ENCODE measurements at regions not wholly inside any gene's neighbourhood (a gene's known extent, or its start where the extent isn't known, plus 50 kb on each side); places are given as distances from the start of the nearest gene placed in this dataset.

DNA sequence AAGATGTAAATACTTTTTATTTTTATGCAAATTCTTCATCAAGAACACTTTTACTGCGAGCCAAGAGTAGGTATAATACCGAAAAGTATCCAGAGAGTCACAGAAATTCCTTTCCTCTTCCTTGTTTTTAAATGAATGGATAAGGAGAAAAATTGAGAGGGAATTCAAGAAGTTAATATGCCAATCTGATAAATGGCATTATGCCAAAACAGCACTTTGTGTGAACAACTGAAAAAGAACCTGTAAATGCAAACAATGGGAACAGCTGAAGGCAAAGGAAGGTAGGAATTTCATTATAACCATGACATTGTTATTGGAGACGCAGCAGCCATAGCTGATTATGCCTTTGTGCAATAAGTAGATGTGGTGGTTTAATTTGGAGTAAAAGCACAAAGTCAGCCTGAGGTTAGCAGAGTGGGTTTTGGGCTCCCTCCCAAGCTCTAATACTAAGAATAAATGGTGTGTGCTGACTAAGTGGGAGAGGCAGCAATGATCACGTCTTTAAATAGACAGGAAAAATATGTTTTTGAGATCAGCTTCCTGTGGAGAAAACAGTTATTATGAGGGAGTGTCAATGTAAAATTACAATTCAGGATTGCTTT lies 209.8 kb upstream of the NDST4 start:
- H3K4me1 ChIP-seq (ENCODE audit: control insufficient read depth, insufficient read depth, low read length): no peaks in the 10 kb centered on the region
- H3K27me3 ChIP-seq (ENCODE audit: control insufficient read depth, insufficient read depth, low read length, poor library complexity, severe bottlenecking): no peaks in the 10 kb centered on the region
- H3K27ac ChIP-seq (ENCODE audit: insufficient read depth, low read depth, low read length, poor library complexity, severe bottlenecking): no peak overlapping the region
- no peak overlapping the region for H3K4me3 ChIP-seq (ENCODE audit: insufficient read depth, low read depth, low read length)
- no peaks in the 10 kb centered on the region for H3K36me3 ChIP-seq (ENCODE audit: control insufficient read depth, insufficient read depth, low read length)
- WGBS, 2 experiments: 86 to 100% methylated on average over 3 to 4 of the region's 4 CpGs
- no peaks in the 10 kb centered on the region for H3K9me3 ChIP-seq (ENCODE audit: control insufficient read depth, low read length)

DNA sequence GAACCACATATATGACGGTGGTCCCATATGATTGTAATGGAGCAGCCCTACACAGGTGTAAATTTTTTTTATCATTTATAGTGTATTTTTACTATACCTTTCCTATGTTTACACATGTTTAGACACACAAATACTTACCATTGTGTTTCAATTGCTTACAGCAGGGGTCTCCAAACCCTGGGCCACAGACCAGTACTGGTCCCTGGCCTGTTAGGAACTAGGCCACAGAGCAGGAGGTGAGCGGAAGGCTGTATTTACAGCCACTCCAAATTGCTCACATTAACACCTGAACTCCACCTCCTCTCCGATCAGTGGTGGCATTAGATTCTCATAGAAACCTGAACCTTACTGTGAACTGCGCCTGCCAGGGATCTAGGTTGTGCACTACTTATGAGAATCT lies 201.8 kb upstream of the NDST4 start:
- 93 to 96% methylated on average over 3 to 4 of the region's 4 CpGs for WGBS, 2 experiments
- Histone ChIP-seq H3K27ac (ENCODE audit: insufficient read depth, low read depth, low read length, poor library complexity, severe bottlenecking) (no peak overlapping the region), H3K27me3 (ENCODE audit: control insufficient read depth, insufficient read depth, low read length, poor library complexity, severe bottlenecking) (no peaks in the 10 kb centered on the region), H3K9me3 (ENCODE audit: control insufficient read depth, low read length) (no peaks in the 10 kb centered on the region), H3K4me1 (ENCODE audit: control insufficient read depth, insufficient read depth, low read length) (no peaks in the 10 kb centered on the region), H3K4me3 (ENCODE audit: insufficient read depth, low read depth, low read length) (no peak overlapping the region), H3K36me3 (ENCODE audit: control insufficient read depth, insufficient read depth, low read length) (no peaks in the 10 kb centered on the region)

DNA sequence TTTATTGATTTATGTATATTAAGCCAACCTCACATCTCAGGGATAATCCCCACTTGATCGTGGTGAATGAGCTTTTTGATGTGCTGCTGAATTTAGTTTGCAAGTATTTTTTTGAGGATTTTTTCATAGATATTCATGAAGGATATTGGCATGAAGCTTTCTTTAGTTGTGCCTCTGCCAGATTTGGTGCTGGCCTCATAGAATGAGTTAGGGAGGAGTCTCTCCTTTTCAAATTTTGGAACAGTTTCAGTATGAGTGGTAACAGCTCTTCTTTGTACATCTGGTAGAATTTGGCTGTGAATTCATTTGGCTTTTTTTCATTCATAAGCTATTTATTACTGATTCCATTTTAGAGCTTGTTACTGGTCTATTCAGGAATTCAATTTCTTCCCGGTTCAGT lies 197.2 kb upstream of the NDST4 start:
- H3K4me3 ChIP-seq (ENCODE audit: insufficient read depth, low read depth, low read length): no peak overlapping the region
- H3K4me1 ChIP-seq (ENCODE audit: control insufficient read depth, insufficient read depth, low read length): no peaks in the 10 kb centered on the region
- no peaks in the 10 kb centered on the region for H3K36me3 ChIP-seq (ENCODE audit: control insufficient read depth, insufficient read depth, low read length)
- H3K27me3 ChIP-seq (ENCODE audit: control insufficient read depth, insufficient read depth, low read length, poor library complexity, severe bottlenecking): no peaks in the 10 kb centered on the region
- no peaks in the 10 kb centered on the region for H3K9me3 ChIP-seq (ENCODE audit: control insufficient read depth, low read length)
- no peak overlapping the region for H3K27ac ChIP-seq (ENCODE audit: insufficient read depth, low read depth, low read length, poor library complexity, severe bottlenecking)
- 85 to 96% methylated on average over 2 of the region's 2 CpGs for WGBS, 2 experiments

DNA sequence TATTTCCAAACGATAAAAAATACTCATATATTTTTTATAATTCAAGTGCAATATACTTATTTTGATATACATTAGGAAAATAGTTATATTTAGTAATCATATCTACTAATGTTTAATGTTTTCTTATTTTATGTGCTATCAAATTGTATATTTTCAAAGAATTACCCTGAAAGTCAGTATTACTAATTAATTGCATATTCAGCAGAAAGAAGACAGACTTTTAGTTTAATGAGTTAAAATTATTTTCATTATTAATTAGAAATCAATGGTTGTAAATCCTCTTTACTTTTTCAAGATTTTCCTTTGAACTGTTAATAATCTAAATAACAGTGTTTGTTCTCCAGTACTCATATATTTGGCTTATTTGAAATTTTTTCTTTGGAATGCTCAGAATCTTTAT lies 181.3 kb upstream of the NDST4 start:
- WGBS, 2 experiments: no CpG with 5 or more reads among the region's 1 CpG

DNA sequence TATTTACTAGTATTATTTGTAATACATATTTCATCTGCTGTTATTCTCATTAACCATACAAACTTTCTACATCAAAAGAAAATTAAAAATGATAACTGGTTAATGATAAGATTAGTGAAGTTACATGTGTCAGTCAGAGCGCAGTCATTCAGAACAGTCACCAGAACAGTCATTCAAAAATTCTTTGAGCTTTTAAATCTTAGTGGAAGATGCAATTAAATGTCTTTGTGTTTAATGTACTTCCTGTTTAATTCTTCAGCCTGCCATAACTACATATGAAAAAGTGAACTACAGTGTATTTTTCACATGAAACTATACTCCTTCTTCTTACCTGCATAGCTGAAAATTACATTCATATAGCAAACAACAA lies 179.7 kb upstream of the NDST4 start:
- no peaks in the 10 kb centered on the region for H3K4me1 ChIP-seq (ENCODE audit: control insufficient read depth, insufficient read depth, low read length)
- no peaks in the 10 kb centered on the region for H3K36me3 ChIP-seq (ENCODE audit: control insufficient read depth, insufficient read depth, low read length)
- WGBS, 2 experiments: 92 to 100% methylated on average over 1 of the region's 1 CpG
- H3K27me3 ChIP-seq (ENCODE audit: control insufficient read depth, insufficient read depth, low read length, poor library complexity, severe bottlenecking): no peaks in the 10 kb centered on the region
- H3K9me3 ChIP-seq (ENCODE audit: control insufficient read depth, low read length): no peaks in the 10 kb centered on the region
- H3K4me3 ChIP-seq (ENCODE audit: insufficient read depth, low read depth, low read length): no peak overlapping the region
- no peak overlapping the region for H3K27ac ChIP-seq (ENCODE audit: insufficient read depth, low read depth, low read length, poor library complexity, severe bottlenecking)

More for the DNA sequence above, 181.3 kb upstream of the NDST4 start:
- no peak overlapping the region for H3K4me3 ChIP-seq (ENCODE audit: insufficient read depth, low read depth, low read length)
- H3K9me3 ChIP-seq (ENCODE audit: control insufficient read depth, low read length): no peaks in the 10 kb centered on the region
- H3K27ac ChIP-seq (ENCODE audit: insufficient read depth, low read depth, low read length, poor library complexity, severe bottlenecking): no peak overlapping the region
- no peaks in the 10 kb centered on the region for H3K27me3 ChIP-seq (ENCODE audit: control insufficient read depth, insufficient read depth, low read length, poor library complexity, severe bottlenecking)
- no peaks in the 10 kb centered on the region for H3K36me3 ChIP-seq (ENCODE audit: control insufficient read depth, insufficient read depth, low read length)
- no peaks in the 10 kb centered on the region for H3K4me1 ChIP-seq (ENCODE audit: control insufficient read depth, insufficient read depth, low read length)

GRCh38 chr4:115292320-115293092 lies 179.1 kb upstream of the NDST4 start:
- 92 to 95% methylated on average over 2 of the region's 2 CpGs for WGBS, 2 experiments
- no peak overlapping the region for H3K4me3 ChIP-seq (ENCODE audit: insufficient read depth, low read depth, low read length)

DNA sequence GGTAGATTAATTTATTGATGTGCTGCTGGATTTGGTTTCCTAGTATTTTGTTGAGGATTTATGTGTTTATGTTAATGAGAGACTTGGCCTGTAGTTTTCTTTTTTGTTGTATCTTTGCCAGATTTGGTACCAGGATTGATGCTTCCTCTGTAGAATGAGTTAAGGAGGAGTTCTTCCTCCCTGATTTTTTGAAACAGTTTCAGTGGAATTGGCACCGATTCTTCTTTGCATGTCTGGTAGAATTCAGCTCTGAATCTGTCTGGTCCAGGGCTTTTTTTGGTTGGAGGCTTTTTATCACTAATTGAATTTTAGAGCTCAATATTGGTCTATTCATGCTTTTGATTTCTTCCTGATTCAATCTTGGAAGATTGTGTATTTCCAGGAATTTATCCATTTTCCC lies 174.0 kb upstream of the NDST4 start:
- H3K36me3 ChIP-seq (ENCODE audit: control insufficient read depth, insufficient read depth, low read length): no peaks in the 10 kb centered on the region
- WGBS, 2 experiments: 88 to 89% methylated on average over 1 of the region's 1 CpG
- H3K9me3 ChIP-seq (ENCODE audit: control insufficient read depth, low read length): no peaks in the 10 kb centered on the region
- no peaks in the 10 kb centered on the region for H3K4me1 ChIP-seq (ENCODE audit: control insufficient read depth, insufficient read depth, low read length)
- H3K4me3 ChIP-seq (ENCODE audit: insufficient read depth, low read depth, low read length): no peak overlapping the region
- no peak overlapping the region for H3K27ac ChIP-seq (ENCODE audit: insufficient read depth, low read depth, low read length, poor library complexity, severe bottlenecking)
- no peaks in the 10 kb centered on the region for H3K27me3 ChIP-seq (ENCODE audit: control insufficient read depth, insufficient read depth, low read length, poor library complexity, severe bottlenecking)

More at GRCh38 chr4:115292320-115293092, 179.1 kb upstream of the NDST4 start:
- no peaks in the 10 kb centered on the region for H3K36me3 ChIP-seq (ENCODE audit: control insufficient read depth, insufficient read depth, low read length)
- H3K4me1 ChIP-seq (ENCODE audit: control insufficient read depth, insufficient read depth, low read length): no peaks in the 10 kb centered on the region
- H3K27ac ChIP-seq (ENCODE audit: insufficient read depth, low read depth, low read length, poor library complexity, severe bottlenecking): no peak overlapping the region
- H3K9me3 ChIP-seq (ENCODE audit: control insufficient read depth, low read length): no peaks in the 10 kb centered on the region
- no peaks in the 10 kb centered on the region for H3K27me3 ChIP-seq (ENCODE audit: control insufficient read depth, insufficient read depth, low read length, poor library complexity, severe bottlenecking)

DNA sequence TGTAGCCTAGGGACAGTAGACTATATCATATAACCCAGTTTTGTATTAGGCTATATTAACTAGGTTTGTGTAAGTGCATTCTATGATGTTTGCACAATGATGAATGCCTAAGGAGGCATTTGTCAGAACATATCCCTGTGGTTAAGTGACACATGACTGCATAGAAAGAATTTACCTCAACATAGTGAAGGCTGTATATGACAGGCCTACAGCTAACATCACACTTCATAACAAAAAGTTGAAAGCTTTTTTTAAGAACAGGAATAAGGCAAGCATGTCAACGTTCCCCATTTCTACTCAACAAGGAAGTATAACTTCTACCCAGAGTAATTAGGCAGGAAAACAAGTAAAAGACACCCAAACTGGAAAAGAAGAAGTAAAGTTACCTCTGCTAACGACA lies 165.9 kb upstream of the NDST4 start:
- Histone ChIP-seq H3K36me3 (ENCODE audit: control insufficient read depth, insufficient read depth, low read length) (no peaks in the 10 kb centered on the region), H3K27ac (ENCODE audit: insufficient read depth, low read depth, low read length, poor library complexity, severe bottlenecking) (no peak overlapping the region), H3K4me1 (ENCODE audit: control insufficient read depth, insufficient read depth, low read length) (no peaks in the 10 kb centered on the region), H3K27me3 (ENCODE audit: control insufficient read depth, insufficient read depth, low read length, poor library complexity, severe bottlenecking) (no peaks in the 10 kb centered on the region), H3K4me3 (ENCODE audit: insufficient read depth, low read depth, low read length) (no peak overlapping the region), H3K9me3 (ENCODE audit: control insufficient read depth, low read length) (no peaks in the 10 kb centered on the region)
- WGBS, 2 experiments: 90 to 100% methylated on average over 1 of the region's 2 CpGs

DNA sequence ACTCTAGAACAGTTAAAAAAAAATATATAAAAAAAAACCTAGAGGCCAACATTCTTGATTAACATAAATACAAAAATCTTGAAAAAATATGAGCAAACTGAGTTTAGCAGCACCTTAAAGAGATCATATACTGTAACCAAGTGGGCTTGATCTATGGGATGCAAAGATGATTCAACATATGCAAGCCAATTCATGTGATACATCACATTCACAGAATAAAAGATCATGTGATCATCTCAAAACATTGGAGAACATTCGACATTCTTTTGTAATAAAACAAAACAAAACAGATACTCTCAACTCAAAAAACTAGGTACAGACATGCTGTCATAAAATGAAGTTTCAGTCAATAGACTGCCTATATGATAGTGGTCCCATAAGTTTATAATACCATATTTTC lies 165.4 kb upstream of the NDST4 start:
- 83 to 93% methylated on average over 1 of the region's 1 CpG for WGBS, 2 experiments

GRCh38 chr4:115275615-115276014 lies 162.2 kb upstream of the NDST4 start:
- no peak overlapping the region for H3K27ac ChIP-seq (ENCODE audit: insufficient read depth, low read depth, low read length, poor library complexity, severe bottlenecking)
- H3K9me3 ChIP-seq (ENCODE audit: control insufficient read depth, low read length): no peaks in the 10 kb centered on the region
- no peaks in the 10 kb centered on the region for H3K4me1 ChIP-seq (ENCODE audit: control insufficient read depth, insufficient read depth, low read length)
- H3K4me3 ChIP-seq (ENCODE audit: insufficient read depth, low read depth, low read length): no peak overlapping the region
- no peaks in the 10 kb centered on the region for H3K27me3 ChIP-seq (ENCODE audit: control insufficient read depth, insufficient read depth, low read length, poor library complexity, severe bottlenecking)
- H3K36me3 ChIP-seq (ENCODE audit: control insufficient read depth, insufficient read depth, low read length): no peaks in the 10 kb centered on the region
- WGBS, 2 experiments: 95 to 100% methylated on average over 2 of the region's 2 CpGs

More for the DNA sequence above, 165.4 kb upstream of the NDST4 start:
- no peaks in the 10 kb centered on the region for H3K9me3 ChIP-seq (ENCODE audit: control insufficient read depth, low read length)
- H3K27me3 ChIP-seq (ENCODE audit: control insufficient read depth, insufficient read depth, low read length, poor library complexity, severe bottlenecking): no peaks in the 10 kb centered on the region
- H3K36me3 ChIP-seq (ENCODE audit: control insufficient read depth, insufficient read depth, low read length): no peaks in the 10 kb centered on the region
- no peaks in the 10 kb centered on the region for H3K4me1 ChIP-seq (ENCODE audit: control insufficient read depth, insufficient read depth, low read length)
- no peak overlapping the region for H3K4me3 ChIP-seq (ENCODE audit: insufficient read depth, low read depth, low read length)
- no peak overlapping the region for H3K27ac ChIP-seq (ENCODE audit: insufficient read depth, low read depth, low read length, poor library complexity, severe bottlenecking)

All from ectodermal cell (in vitro differentiated cells).